ENCODE measurements at regions not wholly inside any gene's neighbourhood (a gene's known extent, or its start where the extent isn't known, plus 50 kb on each side); places are given as distances from the start of the nearest gene placed in this dataset.
"Not testable (repeated sequence)": the region's sequence is repeated elsewhere in the genome, so short reads cannot be mapped to it uniquely, and the experiment has no call there.

GRCh38 chr4:9505341-9505740, 61.1 kb downstream of the DEFB131A start:
- not testable (repeated sequence) for FAIRE-seq

GRCh38 chr4:9506672-9507071, 62.5 kb downstream of the DEFB131A start:
- not testable (repeated sequence) for FAIRE-seq

- FAIRE-seq: not testable (repeated sequence)
Measured at GRCh38 chr4:9512941-9513340, 68.7 kb downstream of the DEFB131A start.

- FAIRE-seq: not testable (repeated sequence)
Measured at GRCh38 chr4:9519631-9520030, 75.4 kb downstream of the DEFB131A start.

GRCh38 chr4:9522903-9523302, 78.7 kb downstream of the DEFB131A start:
- FAIRE-seq: not testable (repeated sequence)

GRCh38 chr4:9524406-9524805, 80.2 kb downstream of the DEFB131A start:
- not testable (repeated sequence) for FAIRE-seq

- not testable (repeated sequence) for FAIRE-seq
Measured at GRCh38 chr4:9532134-9532862, 88.1 kb downstream of the DEFB131A start.

GRCh38 chr4:9532863-9533192, 88.6 kb downstream of the DEFB131A start:
- FAIRE-seq: not testable (repeated sequence)

- not testable (repeated sequence) for FAIRE-seq
Measured at GRCh38 chr4:9537101-9537500, 92.9 kb downstream of the DEFB131A start.

GRCh38 chr4:9539939-9540520, 95.8 kb downstream of the DEFB131A start:
- not testable (repeated sequence) for FAIRE-seq

- FAIRE-seq: not testable (repeated sequence)
Measured at GRCh38 chr4:9541388-9541915, 97.2 kb downstream of the DEFB131A start.

GRCh38 chr4:9544851-9545250, 100.6 kb downstream of the DEFB131A start:
- not testable (repeated sequence) for FAIRE-seq

GRCh38 chr4:9547470-9547869, 103.3 kb downstream of the DEFB131A start:
- not testable (repeated sequence) for FAIRE-seq

GRCh38 chr4:9556076-9556475, 111.9 kb downstream of the DEFB131A start:
- FAIRE-seq: not testable (repeated sequence)

- not testable (repeated sequence) for FAIRE-seq
Measured at GRCh38 chr4:9577869-9578268, 133.7 kb downstream of the DEFB131A start.

- FAIRE-seq: not testable (repeated sequence)
Measured at GRCh38 chr4:9582880-9583279, 138.7 kb downstream of the DEFB131A start.

- no peak for FAIRE-seq
Measured at GRCh38 chr4:9592010-9592409, 147.8 kb downstream of the DEFB131A start.

GRCh38 chr4:9594948-9595347, 150.7 kb downstream of the DEFB131A start:
- no peak for FAIRE-seq

- FAIRE-seq: not testable (repeated sequence)
Measured at GRCh38 chr4:9595531-9595930, 151.3 kb downstream of the DEFB131A start.

GRCh38 chr4:9599266-9599665, 155.1 kb downstream of the DEFB131A start:
- no peak for FAIRE-seq

- FAIRE-seq: no peak
Measured at GRCh38 chr4:9600246-9600645, 156.0 kb downstream of the DEFB131A start.

- no peak for FAIRE-seq
Measured at GRCh38 chr4:9602389-9602914, 158.2 kb downstream of the DEFB131A start.

- not testable (repeated sequence) for FAIRE-seq
Measured at GRCh38 chr4:9604031-9604892, 160.0 kb downstream of the DEFB131A start.

Data from endometrium (tissue), 2 donors.